RPMI7951 (cell line): ENCODE measurements at regions not wholly inside any gene's neighbourhood (a gene's known extent, or its start where the extent isn't known, plus 50 kb on each side); places are given as distances from the start of the nearest gene placed in this dataset.

Source experiments
- DNase-seq: peaks from one replicate; pipeline ENCODE4 v3.0.0-alpha.2; 2012; ENCODE audit warnings: low read depth

DNA sequence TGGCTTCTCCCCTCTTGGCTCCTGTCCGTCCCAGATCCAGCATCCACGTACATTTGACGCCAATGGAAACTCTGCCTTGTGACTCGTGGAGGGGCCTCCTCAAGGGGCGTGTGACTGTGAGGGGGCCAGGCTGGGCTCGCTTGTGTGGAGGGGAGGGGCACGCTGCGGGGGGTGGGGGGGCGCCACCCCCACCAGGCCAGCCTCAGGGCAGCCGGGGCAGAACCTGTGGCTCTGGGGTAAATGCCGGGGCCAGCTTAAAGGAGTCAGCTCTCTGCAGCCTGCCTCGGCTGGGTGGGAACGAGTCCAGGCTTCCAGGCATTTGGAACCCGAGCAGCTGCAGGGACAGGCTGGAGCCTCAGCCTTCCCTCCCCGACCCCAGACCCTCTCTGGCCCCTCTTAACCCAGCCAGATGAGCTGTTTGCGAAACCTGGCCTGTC is 94.1 kb downstream of the SIK1 start:
- no peak for DNase-seq

DNA sequence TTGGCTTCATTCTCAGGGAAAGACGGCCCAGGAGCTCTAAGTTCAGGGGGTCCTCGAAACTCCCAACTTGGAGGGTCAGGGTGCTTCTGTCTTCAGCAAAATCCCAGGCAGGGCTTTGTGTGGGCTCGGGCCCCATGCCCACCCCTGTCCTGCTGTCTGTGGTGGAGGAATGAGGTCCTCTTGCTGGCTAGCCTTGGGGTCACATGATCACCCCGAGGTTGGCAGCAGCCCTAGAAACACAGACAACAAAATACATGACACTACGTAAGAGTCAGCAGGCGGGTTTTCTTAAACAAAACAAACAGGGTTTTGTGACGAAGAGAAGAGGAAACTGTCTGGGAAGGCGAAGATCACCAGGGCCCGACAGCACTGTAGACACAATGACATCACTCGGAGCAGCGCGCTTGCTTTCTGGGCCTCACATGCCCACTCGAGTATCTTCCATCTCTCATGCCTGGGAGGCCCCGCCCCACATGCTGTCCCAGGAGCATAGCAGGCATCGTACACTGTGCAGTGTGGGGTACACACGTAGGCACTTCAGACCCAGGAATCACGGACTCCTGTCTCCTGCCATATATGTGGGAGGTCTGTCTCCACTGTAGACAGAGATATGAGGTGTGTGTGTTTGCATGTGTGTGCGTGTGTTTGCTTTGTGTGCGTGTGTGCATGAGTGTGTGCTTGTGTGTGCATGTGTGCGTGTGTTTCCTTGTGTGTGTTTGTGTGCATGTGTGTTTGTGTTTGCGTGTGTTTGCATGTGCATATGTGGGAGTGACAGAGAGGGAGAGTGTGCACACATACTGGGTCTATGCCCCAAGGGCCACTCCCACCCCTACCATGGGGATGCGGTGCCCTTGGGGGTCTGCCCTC is 94.7 kb downstream of the SIK1 start:
- peak; percentile 29 for DNase-seq

DNA sequence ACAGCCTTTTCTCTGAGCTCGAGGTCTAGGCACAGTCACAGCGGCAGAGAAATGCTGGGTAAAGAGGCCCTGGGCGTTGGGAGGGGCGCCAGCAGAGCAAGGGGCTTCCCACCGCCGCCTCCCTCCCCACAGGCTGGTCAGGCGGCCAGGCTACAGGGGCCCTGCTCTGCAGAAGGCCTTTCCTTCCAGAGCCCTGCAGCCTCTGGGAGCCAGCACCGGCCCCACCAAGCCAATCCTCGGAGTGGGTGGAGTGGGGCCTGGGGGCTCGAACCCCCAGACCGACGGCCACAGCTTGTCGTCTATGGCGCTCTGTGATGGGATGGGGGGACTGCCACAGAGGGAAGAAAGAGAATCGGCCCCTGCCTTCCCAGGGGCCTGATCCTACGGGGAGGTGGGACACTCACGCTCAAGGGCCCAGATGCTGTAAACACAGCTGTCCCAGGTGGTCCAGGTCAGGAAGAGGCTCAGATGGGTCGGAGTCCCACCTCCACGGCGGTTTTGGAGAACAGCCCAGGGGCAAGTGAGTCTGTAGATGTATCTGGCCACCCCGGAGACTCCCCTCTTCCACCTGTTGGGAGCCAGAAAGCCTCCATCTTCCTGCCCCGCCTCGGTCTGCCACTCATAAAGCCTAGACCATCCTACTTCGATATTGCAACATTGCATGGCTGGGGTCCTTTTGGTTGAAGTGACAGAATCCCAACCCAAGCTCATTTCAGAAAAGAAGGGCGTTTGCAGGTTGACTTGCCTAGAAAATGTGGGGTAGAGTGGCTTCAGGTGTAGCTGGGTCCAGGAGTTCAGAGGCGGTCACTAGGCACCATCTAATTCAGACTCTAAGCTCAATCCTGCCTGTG is 95.6 kb downstream of the SIK1 start:
- no peak for DNase-seq

DNA sequence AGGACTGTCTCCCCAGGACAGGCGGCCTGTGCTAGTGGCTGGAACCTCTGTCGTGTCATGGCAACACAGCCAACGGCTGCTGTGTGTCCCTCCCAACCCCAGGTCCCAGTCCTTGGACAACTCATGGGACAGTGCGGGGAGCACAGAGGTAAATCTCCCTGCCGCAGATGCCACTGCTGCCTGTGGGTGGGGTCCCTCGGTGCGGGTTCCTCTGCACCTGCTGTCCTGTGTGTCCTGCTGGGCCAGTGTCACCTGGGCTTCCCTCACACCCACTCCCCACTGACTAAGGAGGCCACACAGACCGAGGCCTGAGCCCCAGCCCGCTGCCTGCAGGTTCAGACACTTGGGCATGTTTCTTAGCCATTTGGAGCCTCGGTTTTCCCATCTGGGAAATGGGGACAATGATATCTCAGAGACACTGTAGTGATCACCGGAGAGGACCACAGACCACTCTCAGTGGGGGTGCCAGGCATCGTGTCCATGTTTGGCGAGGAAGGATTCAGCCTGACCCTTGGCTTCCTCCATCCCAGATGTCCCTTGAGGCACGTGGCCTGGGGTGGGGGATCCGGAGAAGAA is 96.5 kb downstream of the SIK1 start:
- no peak for DNase-seq

DNA sequence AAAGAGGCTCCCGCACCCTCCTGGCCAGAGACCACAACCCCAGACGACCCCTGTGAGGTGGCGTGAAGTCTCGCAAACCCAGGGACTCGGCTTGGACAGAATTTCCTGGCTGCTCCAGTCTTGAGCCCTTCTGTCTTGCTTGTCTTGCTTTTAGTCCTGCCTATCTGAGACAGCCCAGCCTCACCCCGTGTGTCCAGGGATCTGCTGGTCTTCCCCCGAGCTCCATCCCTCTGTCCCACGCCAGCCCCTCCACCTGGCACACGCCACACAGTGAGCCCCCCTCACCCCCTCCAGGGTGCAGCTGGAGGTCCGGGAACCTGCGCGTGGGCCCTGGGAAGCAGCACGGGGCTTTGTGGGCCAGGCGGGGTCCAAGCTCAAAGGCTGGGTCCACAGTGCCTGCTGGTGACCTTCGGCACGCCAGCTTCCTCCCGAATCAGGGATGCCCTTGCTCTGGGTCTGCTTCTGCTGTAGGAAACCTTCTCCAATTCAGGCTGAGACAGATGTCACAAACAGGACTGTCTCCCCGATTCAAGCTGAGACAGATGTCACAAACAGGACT is 97.1 kb downstream of the SIK1 start:
- no peak for DNase-seq

DNA sequence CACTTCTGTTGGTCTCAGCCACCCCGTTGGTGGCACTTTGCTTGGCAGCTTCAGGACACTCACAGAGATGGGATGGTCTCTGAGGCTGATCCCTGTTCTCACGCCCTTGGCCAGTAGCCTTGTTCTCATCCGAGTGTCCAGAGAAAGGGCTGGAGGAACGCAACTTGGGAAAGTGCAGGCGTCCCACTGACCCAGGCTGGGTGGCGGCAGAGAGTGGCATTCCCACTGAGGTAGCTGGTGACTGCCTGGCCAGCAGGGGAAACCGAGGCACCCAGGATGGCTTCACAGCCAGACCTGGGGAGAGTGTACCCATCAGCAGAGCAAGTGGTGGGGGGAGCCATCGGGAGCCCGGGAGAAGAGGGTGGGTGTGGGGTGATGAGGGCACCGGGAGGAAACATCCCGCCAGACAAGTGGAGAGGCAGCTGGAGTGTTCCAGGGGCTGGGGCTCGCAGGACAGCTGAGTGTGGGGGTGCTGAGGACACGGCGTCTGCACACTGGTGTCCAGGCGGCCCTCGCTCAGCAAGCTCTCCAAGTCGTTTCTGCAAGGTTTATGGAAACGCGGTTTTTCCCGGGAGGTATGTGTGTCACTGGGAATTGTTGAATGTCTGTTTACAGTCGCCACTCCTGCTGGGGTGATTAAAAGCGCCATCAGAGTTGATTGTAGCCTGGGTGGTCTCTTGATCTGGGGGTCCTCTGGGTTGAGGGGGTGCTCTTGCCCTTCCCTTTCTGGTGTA is 97.8 kb downstream of the SIK1 start:
- DNase-seq, result no peak

DNA sequence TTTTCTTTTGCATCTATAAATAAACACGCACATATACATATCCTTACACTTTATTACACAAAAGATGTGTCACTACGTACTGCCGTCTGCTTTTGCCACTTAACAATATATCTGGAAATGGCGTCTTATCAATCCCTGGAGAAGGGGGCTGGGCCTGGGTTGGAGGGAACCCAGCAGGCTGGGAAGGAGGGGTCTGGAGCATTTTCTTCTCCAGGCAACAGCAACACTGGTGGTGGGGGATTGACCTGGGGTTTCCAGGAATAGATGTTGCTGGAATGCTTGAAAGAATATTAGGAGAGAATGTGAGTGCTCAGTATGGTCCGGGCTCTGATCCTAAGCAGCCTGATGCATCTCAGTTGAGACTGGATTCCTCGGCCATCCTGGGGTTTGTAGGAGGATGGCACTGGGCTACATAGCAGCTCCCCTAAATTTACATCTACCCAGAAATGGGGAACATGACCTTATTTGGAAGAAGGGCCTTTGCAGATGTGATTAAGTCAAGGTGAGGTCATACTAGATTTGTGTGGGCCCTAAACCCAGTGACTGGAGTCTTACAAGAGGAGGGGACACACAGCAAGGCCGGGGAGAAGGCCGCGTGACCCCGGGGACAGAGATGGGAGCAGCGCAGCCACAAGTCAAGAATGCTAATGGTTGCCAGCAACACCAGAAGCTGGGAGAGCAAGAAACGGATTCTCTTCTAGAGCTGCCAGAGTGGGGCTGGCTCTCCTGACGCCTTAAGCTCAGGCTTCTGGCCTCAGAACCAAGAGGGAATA is 98.6 kb downstream of the SIK1 start:
- no peak for DNase-seq

DNA sequence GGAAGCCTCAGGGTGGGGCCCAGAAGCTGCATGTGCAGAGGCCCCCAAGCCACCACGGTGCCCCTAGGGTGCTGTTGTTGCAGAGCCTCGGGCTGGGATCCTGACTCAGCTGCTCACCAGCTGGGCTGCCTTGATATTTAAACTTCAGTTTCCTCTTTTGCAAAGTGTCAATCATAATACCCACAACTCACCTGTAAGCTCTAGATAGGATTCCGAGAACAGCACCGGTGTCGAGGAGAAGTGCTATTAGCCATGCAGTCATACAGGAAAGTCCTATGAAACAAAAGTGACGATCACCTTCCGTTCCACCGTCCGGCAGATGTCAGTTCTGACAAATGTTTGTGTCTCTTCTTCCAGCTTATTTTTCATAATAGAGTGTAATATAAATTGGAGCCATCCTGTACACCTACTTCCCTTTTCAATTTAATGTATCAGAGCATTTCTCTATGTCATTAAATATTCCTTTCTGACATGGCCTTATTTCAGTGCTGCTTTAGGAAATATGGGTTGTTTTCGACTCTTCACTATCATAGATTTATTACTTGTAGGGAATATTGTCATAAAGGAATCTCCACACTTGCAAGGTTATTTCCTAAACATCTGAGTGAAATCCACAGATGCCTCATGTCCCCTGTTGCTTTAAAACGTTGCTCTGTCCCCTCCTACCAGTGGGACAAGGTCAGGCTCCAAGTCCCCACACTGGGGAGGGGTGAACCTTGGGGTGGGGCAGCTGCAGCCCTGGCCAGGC is 100.8 kb downstream of the SIK1 start:
- DNase-seq, result no peak

DNA sequence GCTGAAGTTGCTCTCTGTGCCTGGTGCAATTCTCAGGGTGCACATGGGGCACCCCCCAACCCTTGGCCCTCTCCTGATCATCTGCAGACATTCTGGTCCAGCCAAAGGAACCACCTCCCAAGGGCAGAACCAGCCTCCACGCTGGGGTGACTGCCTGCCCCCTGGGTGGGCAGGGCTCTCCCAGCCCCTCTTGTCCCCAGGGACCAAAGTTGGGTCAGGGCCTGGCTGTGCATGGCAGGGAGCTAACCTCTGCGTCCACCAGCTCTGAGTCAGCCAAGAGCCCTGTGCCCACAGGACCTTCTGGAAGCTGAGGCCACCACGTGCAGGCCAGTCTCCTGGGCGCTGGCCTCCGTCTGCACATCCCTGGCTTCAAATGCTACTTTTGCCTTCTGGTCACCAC is 101.9 kb downstream of the SIK1 start:
- no peak for DNase-seq

DNA sequence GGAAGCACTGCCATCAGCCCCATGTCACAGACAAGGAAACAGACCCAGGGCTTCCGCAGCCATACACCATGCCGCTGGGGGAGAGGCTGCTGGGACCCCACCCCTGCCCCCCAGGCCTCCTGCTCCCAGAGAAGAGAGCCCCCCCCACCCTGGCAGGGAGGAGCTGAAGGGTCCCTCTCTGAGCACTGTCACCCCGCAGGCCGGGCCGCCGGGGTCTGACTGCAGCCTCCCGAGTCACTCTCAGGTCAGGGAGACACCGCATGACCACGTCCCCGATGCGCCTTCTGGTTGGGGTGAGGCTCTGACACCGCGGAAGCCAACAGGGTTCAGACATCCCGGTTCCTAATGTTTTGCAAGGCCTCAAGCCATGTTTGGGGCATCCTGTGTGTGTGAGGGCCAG is 102.3 kb downstream of the SIK1 start:
- DNase-seq, result no peak

DNA sequence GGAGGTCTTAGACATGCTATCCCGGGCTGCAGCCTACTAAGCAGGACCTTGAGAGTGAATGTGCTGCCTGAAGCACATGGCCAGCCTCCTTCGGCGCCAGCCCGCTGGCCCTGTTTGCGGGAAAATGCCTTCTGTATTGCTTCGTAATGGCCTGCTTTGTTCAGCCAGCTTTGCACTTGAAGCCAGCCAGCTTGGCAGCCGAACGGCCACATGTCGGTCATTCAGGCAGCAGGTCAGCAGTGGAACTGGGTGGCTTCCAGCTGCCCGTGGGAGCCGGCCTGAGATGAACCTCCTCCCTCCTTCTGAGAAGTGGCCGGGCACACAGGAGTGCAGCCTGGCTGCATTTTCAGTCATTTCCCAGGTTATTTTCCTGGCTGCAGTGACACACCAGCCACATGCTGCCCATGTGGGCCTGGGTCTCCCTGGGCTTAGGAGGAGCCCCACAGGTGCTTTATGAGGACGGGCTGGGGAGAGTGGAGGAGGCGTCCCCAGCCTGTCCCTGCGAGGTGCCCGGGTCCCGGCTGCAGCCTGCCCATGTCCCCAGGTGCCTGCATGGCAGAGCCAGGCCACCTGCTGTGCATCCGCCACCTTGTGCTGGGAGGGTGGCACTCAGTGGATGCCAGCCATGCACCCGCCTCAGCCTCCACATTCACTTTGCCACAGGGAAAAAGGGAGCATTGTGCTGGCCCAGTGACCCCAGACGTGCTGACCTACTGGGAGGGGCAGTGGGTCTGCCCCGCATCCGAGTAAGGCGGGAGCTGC is 103.5 kb downstream of the SIK1 start:
- peak; percentile 26 for DNase-seq

DNA sequence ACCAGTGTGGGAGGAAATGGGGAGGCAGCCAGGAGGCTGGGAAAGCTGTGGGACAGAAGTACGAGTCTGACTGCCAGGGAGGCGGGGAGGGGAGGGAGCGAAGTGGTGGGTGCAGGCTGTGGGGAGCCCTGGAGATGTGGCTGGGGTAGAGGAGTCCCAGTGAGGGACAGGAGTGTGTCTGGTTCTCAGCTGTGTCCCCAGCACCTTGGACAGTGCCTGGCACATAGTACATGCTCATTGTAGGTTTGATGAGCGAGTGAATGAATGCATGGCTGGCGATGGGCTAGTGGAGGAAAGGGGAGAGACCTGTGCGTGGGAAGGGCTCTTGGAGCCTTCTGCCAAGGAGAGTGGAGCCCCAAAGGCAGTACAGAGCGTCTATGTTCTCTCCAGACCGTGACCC is 104.1 kb downstream of the SIK1 start:
- DNase-seq, result no peak

DNA sequence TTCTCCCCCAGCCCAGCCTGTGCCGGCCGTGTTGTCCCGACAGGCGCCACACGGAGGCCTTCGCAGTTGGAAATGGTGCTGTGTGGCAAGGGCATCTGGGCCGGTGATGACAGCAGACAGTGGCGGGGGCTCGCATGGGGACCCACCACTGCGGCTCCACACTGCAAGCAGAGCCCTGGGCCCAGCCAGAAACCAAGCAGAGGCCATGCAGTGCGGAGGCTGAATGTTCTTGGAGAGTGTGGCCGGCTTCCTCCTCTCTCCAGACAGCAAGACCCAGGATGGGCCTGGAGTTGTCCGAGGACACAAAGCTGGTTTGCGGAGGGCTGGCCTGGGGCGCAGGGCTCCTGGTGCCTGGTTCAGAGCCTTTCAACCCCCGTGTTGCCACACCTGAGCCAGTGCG is 104.6 kb downstream of the SIK1 start:
- no peak for DNase-seq

DNA sequence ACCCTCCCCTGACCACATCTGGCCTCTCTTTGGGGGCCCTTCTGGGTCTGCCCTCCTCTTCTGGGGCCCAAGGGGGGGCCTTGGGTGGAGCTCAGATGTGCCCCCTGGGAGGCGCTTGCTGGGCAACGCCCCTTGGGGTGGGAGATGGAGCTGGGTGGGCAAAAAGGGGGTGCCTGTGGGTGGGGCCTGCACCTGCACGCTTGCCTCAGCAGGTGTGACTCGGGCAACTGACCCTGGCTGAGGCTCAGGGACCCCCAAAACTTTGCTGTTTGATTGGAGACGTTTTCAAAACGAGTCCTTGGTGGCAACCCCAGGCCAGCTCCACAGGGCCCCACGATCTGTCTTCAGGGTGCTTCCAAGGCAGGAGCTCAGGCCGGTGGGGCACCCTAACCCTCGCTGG is 105.3 kb downstream of the SIK1 start:
- DNase-seq, result no peak

DNA sequence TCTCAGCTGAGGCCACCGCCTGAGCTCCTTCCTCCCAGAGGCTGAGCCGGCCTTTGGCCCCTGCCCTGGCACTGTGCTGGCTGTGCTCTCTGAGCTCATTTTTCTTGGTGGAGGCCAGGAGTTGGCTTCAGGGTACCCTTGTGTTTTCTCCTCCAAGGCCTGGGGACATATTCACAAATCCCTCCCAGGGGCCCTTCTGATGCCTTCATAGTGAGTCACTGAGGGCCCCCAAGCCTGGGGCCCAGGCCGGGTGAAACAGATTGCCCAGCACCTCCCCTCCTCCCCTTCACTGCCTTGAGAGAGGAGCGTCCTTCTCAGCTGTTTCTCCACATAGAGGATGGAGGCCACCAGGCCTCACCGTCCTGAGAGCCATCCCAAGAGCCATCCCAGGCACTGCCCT is 105.8 kb downstream of the SIK1 start:
- DNase-seq, result peak; percentile 59

DNA sequence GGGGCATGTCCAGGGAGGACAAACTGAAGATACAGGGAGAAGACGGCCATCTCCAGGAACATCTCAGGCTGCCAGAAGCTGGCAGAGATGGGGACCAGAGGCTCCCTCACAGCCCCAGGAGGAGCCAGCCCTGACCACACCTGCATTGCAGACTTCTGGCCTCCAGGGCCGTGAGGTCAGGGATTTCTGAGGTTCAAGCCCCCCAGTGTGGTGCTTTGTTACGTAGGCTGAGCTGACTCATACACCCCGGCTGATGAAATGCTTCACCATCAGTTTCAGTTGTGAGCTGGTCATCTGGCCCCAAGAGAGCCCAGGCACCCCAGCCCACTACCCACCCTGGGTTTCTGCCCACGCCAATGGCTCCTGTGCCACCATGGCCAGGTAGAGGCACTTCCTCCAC is 106.4 kb downstream of the SIK1 start:
- no peak for DNase-seq

DNA sequence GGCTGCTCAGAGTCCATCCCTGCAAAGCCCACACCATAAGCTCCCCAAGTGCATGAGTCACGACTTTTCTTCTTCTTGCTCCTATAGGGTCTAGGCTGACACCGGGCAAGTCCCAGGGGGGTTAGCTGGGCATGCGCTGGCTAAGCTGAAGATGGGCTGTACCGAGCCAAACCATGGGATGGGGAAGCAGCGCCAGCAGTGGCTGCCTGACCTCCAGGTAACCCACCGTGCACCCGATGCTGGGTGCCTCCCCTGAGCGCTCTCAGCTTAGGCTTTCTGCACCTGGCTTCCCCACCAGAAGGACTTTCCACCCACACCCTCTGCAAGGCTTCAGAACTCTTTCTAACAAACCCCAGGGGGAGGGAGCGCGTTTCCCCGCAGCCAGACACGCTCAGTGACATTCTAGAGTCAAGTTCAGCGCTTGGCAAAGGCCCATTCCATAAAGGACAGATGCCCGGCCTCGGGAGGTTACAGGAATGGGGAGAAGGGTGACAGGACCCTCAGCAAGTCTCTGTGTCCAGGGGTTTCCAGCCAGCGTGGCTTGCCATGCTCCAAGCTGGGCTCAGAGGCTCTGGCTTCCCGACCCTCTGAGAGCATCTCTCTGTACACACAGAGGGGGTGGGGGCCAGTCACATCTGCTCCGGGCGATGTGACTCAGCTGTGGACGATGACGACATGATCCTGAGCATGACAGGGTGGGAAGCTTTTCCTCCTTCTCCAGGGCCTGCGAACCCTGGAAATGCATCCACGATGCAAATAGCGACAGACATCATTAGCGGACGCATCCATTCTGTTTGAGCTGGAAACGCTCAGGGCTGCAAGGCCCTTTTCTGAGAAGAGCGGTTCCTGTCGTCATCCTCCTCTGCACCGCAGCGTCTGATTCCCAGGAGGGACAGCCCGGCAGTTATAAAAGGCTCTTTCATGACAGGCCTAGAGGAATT is 107.8 kb downstream of the SIK1 start:
- DNase-seq, result peak; percentile 87

DNA sequence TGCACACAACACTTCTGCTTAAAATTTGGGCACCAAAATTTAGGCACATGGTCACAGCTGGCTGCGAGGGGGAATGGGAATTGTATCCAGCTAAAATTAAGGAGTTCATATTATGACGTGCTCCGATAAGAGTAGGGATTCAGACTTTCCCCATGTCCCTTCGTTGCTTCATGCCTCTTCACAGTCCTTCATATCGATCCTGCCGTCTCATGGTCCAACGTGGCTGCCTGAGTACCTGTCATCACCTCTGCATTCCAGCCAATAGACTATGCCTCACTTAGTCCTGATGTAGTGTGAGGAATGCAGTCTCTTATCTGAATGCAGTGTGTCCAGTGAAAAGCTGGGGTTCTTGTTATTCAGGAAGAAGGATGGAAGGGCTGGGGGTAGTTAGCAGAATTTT is 108.6 kb downstream of the SIK1 start:
- DNase-seq, result no peak
